ENCODE measurements at regions not wholly inside any gene's neighbourhood (a gene's known extent, or its start where the extent isn't known, plus 50 kb on each side); places are given as distances from the start of the nearest gene placed in this dataset.

- Histone ChIP-seq H3K36me3 (no peaks in the 10 kb centered on the region), H3K27ac (no peak overlapping the region), H3K9me3 (no peaks in the 10 kb centered on the region), H3K4me1 (no peaks in the 10 kb centered on the region), H3K27me3 (no peaks in the 10 kb centered on the region), H3K4me3 (no peak overlapping the region)
- DNase-seq (no peak), ATAC-seq (no peak)
- TF ChIP-seq CTCF (IDR thresholded peaks at IDR 0.05) = no peak
- intact Hi-C loops (cut with DNase I) = no loop called here
These were observed 1102.2 kb upstream of the COX7C start for GRCh38 chr5:85515588-85515987.

GRCh38 chr5:85517386-85517785, 1100.4 kb upstream of the COX7C start:
- no peak for TF ChIP-seq CTCF (IDR thresholded peaks at IDR 0.05)
- no peak overlapping the region for H3K4me3 ChIP-seq
- H3K27me3 ChIP-seq = no peaks in the 10 kb centered on the region
- H3K36me3 ChIP-seq = no peaks in the 10 kb centered on the region
- intact Hi-C loops (cut with DNase I) = no loop called here
- ATAC-seq (no peak), DNase-seq (no peak)
- H3K4me1 ChIP-seq = no peaks in the 10 kb centered on the region
- no peak overlapping the region for H3K27ac ChIP-seq
- H3K9me3 ChIP-seq = no peaks in the 10 kb centered on the region

- Histone ChIP-seq H3K36me3 (no peaks in the 10 kb centered on the region), H3K27me3 (no peaks in the 10 kb centered on the region), H3K4me1 (no peaks in the 10 kb centered on the region), H3K27ac (no peak overlapping the region), H3K4me3 (no peak overlapping the region), H3K9me3 (no peaks in the 10 kb centered on the region)
- intact Hi-C loops (cut with DNase I) = no loop called here
- no peak for ATAC-seq
- no peak for TF ChIP-seq CTCF (IDR thresholded peaks at IDR 0.05)
- DNase-seq = no peak
These were observed 1084.2 kb upstream of the COX7C start for GRCh38 chr5:85533341-85534047.

- intact Hi-C loops (cut with DNase I) = no loop called here
- DNase-seq (no peak), ATAC-seq (no peak)
- Histone ChIP-seq H3K9me3 (no peaks in the 10 kb centered on the region), H3K27me3 (no peaks in the 10 kb centered on the region), H3K36me3 (no peaks in the 10 kb centered on the region), H3K4me3 (no peak overlapping the region), H3K4me1 (no peaks in the 10 kb centered on the region), H3K27ac (no peak overlapping the region)
- no peak for TF ChIP-seq CTCF (IDR thresholded peaks at IDR 0.05)
These were observed 1079.4 kb upstream of the COX7C start for GRCh38 chr5:85538362-85538761.

GRCh38 chr5:85545129-85545528, 1072.6 kb upstream of the COX7C start:
- no peak for DNase-seq
- Histone ChIP-seq H3K9me3 (no peaks in the 10 kb centered on the region), H3K36me3 (no peaks in the 10 kb centered on the region), H3K27me3 (no peaks in the 10 kb centered on the region), H3K27ac (no peak overlapping the region), H3K4me3 (no peak overlapping the region), H3K4me1 (no peaks in the 10 kb centered on the region)
- no peak for TF ChIP-seq CTCF (IDR thresholded peaks at IDR 0.05)
- no peak for ATAC-seq
- intact Hi-C loops (cut with DNase I) = no loop called here

- Histone ChIP-seq H3K4me3 (no peak overlapping the region), H3K27ac (no peak overlapping the region), H3K36me3 (no peaks in the 10 kb centered on the region), H3K27me3 (no peaks in the 10 kb centered on the region), H3K4me1 (no peaks in the 10 kb centered on the region), H3K9me3 (peaks cover 4% of the 10 kb centered on the region)
- DNase-seq (no peak), ATAC-seq (no peak)
- no peak for TF ChIP-seq CTCF (IDR thresholded peaks at IDR 0.05)
- intact Hi-C loops (cut with DNase I) = no loop called here
These were observed 1068.5 kb upstream of the COX7C start for GRCh38 chr5:85549229-85549628.
